ENCODE measurements at regions not wholly inside any gene's neighbourhood (a gene's known extent, or its start where the extent isn't known, plus 50 kb on each side); places are given as distances from the start of the nearest gene placed in this dataset.

GRCh38 chr1:238071061-238071460, 180.3 kb upstream of the ZP4 start:
- TF ChIP-seq CTCF (IDR thresholded peaks at IDR 0.05): no peak
- TF ChIP-seq POLR2A (IDR thresholded peaks at IDR 0.05): no peak
